ENCODE measurements at regions not wholly inside any gene's neighbourhood (a gene's known extent, or its start where the extent isn't known, plus 50 kb on each side); places are given as distances from the start of the nearest gene placed in this dataset.

DNA sequence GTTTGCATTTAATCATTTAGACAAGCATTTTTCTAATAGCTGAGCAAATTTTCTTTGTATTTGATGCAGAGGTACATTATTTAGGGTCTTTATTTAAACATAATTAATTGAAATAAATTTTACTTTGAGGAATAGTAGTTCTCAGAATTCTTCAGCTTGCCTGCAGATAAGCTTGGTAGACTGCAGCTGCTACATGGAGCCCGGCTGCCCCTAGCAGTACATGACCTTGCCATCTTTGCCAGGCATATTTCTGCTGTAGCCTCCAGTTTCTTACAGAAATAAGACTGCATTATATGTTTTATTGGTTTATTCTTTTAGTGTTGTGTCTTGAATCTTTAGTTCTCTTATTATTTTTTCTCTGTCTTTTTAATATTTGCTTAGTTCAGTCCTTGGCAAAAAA, 396.8 kb downstream of the QKI start:
- no peak for DNase-seq
- peak; percentile 56 for ATAC-seq (ENCODE audit: poor library complexity)
- intact Hi-C loops (cut with DNase I), result no loop called here

DNA sequence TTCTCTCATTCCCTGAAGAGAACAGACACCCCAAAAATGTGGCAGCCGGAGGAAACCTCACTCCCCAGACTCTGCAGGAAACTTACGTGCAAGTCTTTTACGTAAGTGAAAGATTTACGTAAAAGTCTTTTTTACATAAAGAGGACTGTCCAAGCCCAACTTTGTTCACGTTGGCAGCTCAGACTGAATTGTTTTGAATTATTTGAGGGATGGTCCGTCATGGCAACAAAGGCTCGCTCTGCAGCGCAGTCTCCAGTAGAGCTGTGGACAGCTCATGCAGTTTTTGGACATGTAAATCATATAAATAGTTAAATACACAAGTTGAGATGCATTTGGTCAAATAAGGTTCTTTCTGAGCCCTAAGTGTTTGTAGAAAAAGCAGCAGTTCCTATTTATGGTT, 394.8 kb downstream of the QKI start:
- no peak for ATAC-seq (ENCODE audit: poor library complexity)
- no peak for DNase-seq
- intact Hi-C loops (cut with DNase I), result no loop called here

DNA sequence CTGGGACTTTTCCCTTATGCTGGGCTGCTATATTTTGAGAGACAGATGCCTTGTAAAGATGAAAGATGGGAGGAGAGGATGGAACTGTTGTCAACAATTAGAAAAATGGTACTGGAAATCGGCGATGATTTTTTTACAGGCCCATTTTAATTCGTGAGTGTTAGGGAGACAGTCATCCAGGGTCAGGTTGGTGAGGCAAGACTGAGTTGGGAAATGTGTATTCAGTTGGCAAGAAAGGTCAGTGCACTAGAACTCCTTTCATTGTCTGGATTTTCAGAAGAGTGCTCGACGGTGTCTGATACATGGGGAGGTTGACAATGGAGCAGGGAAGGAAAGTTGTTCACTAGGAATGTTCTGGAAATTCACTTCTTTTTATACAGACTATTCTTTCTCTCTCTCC, 394.4 kb downstream of the QKI start:
- no peak for ATAC-seq (ENCODE audit: poor library complexity)
- intact Hi-C loops (cut with DNase I), result no loop called here
- DNase-seq, result no peak

DNA sequence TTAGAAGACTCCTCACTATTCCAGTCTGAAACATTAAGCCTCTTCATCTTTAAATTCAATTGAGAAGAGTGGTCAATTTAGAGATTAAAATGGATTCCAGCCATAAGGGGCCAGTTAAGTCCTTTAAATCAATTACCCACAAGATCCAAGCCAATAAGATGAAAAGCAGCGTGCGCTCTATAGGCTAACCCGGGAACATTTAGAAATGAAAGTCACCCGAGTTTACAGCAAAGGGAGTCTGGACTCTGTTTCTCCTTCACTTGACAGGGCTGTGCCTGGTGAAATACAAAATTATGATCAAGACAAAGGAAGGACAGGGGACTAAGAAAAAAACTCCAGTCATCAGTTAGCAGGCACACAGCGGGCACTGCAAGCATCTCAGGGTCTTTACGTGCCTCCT, 393.7 kb downstream of the QKI start:
- intact Hi-C loops (cut with DNase I), result no loop called here
- DNase-seq (no peak), ATAC-seq (ENCODE audit: poor library complexity) (no peak)

DNA sequence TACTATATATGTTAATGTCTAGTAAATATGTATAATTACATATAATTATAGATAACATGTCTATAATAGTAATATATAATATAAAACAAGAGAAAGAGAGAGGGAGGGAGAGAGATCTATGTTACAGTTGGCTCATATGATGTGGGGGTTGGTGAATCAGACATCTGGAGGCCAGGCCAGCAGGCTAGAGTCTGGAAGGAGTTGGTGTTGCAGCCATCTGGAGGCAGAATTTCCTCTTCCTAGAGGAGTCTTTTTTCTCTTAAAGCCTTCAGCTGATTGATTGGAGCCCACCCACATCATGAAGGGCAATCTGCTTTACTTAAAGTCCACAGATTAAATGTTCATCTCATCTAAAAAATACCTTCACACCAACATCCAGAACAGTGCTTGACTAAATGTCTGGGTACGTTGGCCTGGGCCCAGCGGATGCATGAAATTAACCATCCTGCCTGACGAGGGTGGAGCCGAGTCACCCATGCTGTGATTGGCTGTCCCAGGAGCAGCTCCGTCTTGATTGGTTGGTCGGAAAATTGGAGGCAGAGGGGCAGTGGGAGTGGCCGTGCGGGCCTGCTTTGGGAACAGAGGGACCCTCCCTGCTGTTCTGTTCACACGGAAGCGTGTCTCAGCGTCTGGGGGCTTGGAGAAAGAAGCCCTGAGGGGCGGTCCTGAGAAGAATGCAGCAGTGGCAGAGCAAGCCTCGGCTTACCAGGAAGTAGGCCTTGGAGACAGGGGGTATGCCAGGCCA, 392.4 kb downstream of the QKI start:
- ATAC-seq (ENCODE audit: poor library complexity) (no peak), DNase-seq (no peak)
- intact Hi-C loops (cut with DNase I), result no loop called here

DNA sequence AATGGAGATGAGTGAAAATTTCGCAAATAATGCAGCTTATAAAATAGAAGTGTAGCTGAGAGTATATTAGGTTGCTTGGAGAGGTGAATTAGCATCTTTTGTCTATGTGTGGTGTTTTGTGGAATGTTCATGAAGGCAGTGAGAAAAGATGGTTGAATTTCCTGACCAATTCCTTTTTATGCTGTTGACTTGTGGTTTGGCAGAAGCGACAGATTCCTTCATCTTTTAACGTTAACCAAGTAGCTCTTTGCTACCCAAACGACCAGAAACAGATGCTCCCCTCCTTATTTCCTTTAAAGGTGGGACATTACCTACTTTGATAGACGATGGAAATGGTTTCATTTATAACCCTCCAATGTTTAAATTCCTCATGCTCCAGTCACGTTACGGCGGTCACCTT, 390.5 kb downstream of the QKI start:
- DNase-seq, result no peak
- ATAC-seq (ENCODE audit: poor library complexity), result no peak
- intact Hi-C loops (cut with DNase I), result no loop called here

DNA sequence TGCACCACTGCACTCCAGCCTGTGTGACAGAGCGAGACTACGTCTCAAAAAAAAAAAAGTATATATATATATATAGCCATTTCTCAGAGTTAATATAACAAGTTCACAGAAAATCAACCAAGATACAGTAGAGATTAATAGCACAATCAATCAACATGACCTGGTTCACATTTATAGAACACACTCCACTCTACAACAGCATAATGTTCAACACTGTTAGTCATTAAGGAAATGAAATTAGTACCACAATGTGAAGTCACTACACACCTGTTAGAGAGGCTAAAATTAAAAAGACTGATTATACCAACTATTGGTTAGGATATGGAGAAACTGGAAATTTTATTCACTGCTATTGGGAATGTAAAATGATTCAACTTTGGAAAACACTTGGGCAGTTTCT, 387.7 kb downstream of the QKI start:
- DNase-seq, result no peak
- intact Hi-C loops (cut with DNase I), result no loop called here
- no peak for ATAC-seq (ENCODE audit: poor library complexity)

DNA sequence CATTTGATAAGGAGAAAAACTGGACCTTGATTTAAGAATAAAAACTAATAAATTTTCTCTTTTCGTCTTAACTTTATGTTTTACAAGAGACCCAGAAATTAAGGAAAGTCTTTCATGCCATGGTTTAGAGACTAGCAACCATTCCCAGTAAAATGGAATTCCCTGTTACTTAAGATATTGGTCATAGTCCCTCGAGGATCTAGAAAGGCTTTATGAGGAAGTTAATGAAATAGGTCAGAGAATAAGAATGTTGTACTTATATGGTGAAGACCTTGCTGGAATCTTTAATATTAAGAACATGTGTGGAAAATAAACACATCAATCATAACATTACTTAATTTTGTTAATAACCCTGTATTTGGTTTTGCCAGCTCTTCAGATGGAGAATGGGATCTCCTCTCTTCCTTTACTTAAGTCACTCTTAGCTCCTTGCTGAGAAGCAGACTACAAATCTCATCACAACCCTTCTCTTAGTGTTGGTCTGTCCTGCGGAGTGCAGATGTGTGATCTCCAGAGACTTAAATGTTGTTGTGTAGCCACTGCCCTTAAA, 382.9 kb downstream of the QKI start:
- no peak for DNase-seq

DNA sequence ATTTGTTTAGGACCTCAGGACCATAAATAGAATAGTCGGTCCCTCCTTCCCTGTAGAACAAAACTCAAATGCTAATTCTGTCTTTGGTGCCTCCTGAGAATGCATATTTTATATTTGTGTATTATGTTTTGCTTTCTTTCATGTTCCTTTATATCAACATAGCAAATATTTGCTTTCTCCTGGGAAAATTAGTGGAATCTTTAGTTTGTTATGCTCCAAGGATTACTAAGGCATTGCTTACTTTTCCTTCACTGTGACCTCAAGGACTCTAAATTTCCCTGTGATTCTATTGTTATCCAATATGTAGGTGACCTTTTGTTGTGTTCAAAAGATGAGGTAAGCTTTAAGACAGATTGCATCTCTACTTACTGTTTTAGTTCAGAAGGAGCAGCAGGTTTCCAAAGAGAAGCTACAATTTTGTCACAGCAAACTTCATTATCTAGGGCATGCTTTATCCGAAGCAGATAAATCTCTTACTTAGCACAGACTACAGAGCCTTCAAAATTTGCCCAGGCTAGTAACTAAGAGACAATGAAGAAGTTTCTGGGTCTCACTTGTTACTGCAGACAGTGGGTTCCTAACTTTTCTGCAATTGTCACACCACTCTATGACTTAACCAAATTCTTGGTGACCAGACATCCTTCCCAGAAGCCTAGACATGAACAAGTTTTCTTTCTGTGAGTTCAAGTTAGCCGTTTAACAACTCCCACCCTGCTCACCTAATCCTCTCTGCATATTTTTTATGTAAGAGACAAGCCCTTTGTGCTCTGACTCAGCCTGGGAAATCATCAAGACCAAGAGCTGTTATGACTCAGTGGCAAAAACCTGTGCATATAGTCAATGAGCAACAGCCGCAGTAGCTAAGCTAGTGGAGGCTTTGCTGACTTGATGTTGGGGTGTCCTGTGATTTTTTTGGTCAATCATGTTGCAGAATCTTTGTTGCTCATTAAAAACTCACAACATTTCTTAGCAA, 378.8 kb downstream of the QKI start:
- no peak for DNase-seq
- intact Hi-C loops (cut with DNase I), result no loop called here
- ATAC-seq (ENCODE audit: poor library complexity), result no peak

More for the DNA sequence above, 382.9 kb downstream of the QKI start:
- intact Hi-C loops (cut with DNase I), result no loop called here
- ATAC-seq (ENCODE audit: poor library complexity), result no peak

DNA sequence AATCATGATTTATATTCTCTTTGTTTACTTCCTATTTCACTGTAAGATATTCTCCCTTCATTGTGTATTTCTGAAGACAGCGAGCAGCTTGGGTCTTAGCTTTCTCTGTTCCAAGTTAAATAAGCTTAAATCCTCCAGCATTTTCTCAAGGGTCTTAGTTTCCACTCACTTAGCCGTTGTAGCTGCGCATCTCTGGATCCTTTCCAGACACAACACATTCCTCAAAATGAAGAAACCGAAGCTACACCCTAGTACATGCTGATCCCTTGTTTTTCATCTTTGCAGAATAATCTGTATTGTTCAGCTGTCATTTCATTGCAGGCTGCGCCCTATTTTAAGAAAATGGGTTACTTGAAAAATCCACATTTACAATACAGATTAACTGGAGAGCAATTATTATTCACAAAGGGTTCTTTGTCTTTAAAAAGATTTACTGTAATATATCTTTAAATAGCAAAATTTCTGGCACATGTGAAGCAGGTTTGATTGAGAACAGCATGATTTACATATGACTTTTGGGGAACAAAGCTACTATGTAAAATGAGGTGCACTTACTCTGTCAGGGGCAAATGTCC, 375.8 kb downstream of the QKI start:
- ATAC-seq (ENCODE audit: poor library complexity), result peak; percentile 77
- intact Hi-C loops (cut with DNase I), result no loop called here
- no peak for DNase-seq

DNA sequence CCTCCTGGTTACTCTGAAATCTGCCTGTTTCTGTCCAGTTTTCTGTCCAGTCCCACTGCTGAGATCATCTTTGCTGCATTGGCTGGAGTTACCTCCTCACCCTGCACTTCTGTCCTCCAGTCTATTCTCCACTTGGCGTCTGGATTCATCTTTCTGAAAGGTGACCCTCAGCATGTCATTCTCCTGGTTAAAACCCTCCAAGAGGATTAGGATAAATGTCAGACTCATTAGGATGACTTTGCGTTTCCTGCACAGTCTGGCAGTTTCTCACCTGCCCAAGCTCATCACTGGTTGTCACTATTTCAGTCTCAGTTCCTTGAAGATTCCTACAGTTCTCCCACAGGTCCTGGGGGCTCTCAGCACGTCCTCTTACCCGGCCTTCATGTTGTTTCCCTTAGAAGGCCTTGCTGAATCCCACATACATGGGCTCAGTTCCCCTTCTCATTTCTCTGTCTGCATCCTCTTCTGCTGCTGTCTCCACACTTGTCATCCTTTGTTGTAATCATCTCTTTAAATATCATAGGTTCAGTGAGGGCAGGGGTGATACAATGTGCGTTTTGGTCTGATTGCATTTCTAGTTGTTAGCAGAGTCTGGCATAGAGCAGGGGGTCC, 374.8 kb downstream of the QKI start:
- intact Hi-C loops (cut with DNase I), result no loop called here
- DNase-seq (no peak), ATAC-seq (ENCODE audit: poor library complexity) (no peak)

DNA sequence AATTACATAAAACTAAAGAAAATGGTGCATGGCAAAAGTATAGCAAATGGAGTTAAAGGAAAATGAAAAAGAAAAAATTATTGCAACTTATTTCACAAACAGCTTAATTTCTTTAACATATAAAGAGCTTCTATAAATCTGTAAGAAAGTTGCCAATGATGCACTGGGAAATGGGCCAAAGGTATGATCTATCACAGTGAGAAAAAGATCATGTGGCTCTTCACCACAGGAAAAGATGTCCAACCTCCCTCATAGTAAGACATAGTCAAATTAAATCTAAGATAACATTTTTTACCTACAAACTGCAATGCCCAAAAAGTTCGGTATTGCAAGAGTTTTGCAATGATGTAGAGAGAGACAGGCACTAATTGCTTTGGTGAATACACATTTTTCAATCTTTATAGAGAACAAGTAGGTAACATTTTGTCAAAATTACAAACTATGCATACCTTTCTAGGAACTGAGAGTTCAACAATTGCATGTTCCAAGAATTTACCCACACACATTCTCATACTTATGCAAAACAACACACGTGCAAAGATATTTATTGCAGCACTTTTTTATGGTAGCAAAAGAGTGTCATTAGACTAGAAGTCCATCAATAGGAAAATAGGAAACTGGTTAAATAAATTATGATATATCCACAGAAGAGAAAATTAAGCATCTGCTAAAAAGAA, 372.6 kb downstream of the QKI start:
- intact Hi-C loops (cut with DNase I), result no loop called here
- ATAC-seq (ENCODE audit: poor library complexity) (no peak), DNase-seq (no peak)

DNA sequence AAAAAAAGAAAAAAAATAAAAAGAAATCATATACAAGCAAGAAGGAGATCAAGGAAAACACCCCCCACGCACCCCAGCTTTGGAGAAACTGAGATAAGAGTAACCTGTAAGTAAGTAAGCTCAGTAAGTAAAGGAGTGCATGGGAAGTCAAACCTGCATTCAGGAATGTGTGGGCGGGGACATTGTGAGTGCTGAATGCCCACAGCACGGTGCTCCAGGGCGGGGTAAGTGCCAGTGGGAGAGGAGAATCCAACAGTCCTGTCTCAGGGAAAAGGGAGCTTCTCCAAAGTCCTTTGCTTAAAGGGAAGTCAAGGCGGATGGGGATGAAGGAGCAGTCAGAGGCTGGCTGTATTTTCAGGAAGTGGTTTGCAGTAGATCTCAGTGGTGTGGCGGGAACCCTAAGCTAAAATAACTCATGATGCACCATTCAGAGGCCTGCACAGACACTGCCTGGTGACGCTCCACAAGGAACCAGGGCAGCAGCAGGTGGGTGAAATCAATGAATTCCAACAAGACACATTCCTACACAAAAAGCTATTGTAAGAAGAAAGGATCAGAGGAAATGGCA, 368.0 kb downstream of the QKI start:
- intact Hi-C loops (cut with DNase I), result no loop called here
- peak; percentile 21 for ATAC-seq (ENCODE audit: poor library complexity)
- no peak for DNase-seq

DNA sequence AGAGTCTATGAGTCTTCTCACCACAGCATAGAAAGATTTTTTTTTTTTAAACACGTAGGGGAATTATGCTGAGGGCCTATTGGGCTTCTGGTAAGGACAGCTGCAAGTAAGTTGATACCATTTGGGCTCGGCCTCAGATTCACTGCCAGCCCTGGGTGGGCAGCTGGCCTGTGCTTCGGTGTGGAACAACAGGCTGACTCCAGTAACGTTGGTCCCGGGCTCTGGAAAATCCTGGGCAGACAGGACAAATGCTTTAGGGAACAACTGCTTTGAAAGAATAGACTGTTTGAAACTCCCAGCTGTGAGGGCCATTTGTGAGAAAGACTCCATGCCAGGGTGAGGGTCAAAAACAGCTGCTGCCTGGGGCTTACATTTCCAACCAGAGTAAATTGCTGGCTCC, 366.5 kb downstream of the QKI start:
- peak; percentile 90 for ATAC-seq (ENCODE audit: poor library complexity)
- intact Hi-C loops (cut with DNase I), result no loop called here
- DNase-seq, result peak; percentile 87

DNA sequence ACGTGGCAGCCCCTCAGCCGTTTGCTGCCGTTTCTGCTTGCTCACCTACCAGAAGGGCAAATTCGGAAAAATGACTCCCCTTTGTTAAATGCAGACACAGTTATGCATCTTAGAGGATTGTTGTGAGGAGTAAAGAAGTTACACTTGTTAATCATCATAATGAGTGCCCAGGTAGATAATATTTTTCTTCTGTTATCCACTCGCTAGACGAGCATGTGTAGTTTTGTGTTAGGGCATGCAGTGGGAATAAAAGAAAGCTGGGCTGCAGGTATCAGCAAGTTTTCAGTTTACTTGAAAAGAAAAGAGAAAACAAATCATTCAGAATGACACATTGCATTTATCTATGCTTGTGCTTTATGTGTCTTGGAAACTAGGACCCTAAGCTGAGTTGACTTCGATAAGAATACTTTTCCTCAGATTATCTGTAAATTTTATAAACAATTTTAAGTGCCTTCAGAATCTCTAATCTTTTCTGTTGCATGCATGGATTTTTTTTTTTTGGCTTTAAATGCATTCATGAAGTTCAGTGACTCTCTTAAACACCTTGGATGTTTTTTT, 365.3 kb downstream of the QKI start:
- intact Hi-C loops (cut with DNase I), result no loop called here
- ATAC-seq (ENCODE audit: poor library complexity), result no peak
- no peak for DNase-seq

DNA sequence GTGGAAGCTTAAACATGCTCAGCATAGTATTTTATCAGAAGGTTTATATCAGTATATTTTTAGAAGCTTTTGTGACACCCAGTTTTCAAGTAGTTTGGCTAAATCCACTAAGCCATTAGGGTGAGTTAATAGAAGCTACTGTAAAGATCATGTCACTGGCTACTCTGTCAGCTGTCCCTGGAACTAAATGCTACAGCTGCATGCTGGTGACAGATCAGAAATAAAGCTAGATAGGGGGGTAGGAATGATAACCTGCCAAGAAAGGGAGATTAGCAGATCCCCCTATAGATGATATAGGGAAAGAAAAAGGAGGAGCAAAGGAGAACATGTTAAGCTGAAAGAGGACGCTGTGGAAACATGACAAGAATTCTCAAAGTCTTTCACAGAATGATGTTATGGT, 363.2 kb downstream of the QKI start:
- intact Hi-C loops (cut with DNase I), result no loop called here
- peak; percentile 47 for ATAC-seq (ENCODE audit: poor library complexity)

DNA sequence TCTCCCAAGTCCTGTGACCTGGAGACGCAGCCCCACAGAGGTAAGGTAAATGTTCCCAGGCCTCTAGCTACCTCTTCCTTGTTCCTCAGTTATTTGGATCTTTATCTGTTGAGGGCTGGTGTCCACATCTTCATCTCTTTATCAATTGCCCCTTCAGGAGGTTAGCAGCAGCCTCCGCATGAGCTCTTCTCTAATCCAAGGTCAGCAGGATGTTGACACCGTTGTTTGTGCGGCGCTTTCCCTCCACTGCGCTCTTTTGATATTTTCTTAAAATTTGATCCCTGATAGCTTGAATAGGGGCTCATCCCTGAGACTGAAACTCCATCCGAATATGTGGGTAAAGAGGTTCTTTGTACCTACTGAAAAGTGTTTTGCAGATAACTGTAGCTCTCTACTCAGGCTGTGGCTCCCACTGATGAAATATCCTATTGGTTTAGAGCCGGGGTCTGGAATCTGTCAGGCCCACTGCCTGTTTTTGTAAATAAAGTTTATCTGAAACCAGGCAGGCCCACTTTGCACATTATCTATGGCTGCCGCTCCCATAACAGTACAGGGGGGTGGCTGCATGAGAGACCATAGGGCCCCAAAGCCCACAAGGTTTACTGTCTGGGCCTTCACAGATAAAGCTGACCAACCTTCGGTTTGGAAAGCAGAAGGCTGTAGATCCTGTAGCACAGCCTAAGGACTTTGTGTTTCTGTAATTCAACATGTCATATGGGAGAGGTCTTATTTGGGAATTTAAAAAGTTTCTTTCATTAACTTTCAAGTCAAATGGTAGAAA, 362.6 kb downstream of the QKI start:
- ATAC-seq (ENCODE audit: poor library complexity) (peak; percentile 16), DNase-seq (no peak)
- intact Hi-C loops (cut with DNase I), result no loop called here

More for the DNA sequence above, 363.2 kb downstream of the QKI start:
- no peak for DNase-seq
